ENCODE measurements at regions not wholly inside any gene's neighbourhood (a gene's known extent, or its start where the extent isn't known, plus 50 kb on each side); places are given as distances from the start of the nearest gene placed in this dataset.

DNA sequence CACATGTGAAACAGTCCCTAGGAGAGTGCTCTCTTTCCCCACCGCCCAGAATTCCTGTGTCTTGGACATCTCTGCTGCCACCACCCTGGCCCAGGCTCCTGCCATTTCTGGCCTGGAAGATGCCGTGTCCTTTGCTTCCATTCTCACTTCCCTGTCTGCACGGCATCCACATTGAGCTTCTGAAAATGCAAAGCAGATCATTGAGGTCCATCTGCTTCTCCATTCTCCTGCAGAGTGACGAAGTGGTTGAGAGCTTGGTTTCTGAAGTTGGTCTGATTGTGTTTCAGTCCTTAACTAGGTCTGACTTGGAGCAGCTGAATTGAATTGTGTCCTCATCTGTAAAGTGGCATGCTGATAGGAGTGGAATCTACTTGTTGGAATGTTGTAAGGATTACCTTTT is 98.7 kb upstream of the MGAT5 start:
- TF ChIP-seq POLR2AphosphoS5 (IDR thresholded peaks at IDR 0.05; ENCODE audit: low read length) (no peak), POLR2A (IDR thresholded peaks at IDR 0.05; ENCODE audit: low read depth, low read length) (no peak), RFX5 (IDR thresholded peaks at IDR 0.05; ENCODE audit: low read depth, low read length) (no peak)
- TF ChIP-seq, protein P1, sequence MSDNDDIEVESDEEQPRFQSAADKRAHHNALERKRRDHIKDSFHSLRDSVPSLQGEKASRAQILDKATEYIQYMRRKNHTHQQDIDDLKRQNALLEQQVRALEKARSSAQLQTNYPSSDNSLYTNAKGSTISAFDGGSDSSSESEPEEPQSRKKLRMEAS (IDR thresholded peaks at IDR 0.05; ENCODE audit: low read depth, low read length) = no peak

All from GM12878 (cell line).